ENCODE measurements at regions not wholly inside any gene's neighbourhood (a gene's known extent, or its start where the extent isn't known, plus 50 kb on each side); places are given as distances from the start of the nearest gene placed in this dataset.

DNA sequence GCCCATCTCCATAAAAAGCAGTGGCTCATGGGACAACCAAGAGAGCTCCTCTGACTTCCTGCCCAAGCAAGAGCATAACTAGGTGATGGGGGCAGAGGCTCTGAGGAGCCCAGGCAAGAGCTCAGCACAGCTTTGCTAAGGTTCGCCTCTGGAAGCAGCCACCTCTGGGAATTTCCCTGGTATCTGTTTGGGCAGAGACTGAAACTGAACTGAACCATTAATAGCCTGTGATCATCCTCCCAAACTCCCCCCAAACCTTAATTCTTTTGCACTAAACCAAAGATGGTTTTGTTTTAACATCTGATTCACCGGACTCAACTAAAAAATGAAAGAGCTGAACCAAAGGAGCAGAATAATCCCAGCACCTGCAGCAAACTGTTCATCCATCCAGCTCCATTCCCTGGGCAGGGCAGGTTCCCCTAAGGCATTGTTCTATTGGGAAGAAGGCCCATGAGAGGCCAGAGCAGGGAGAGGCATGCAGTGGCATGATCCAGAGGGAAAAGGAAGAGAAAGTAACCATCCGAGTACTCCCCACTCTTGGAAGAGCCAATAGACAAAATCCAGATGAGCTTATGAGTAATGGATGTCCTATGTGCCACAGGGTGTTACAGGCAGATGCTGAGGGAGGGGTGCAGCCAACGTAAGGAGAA is 77.8 kb upstream of the KAZN start:
- H3K27ac ChIP-seq: no peak overlapping the region
- no peak for TF ChIP-seq CTCF (conservative IDR thresholded peaks at IDR 0.05)

GRCh38 chr1:14521622-14522021 is 76.9 kb upstream of the KAZN start:
- H3K27ac ChIP-seq: no peak overlapping the region
- no peak for TF ChIP-seq CTCF (conservative IDR thresholded peaks at IDR 0.05)

- TF ChIP-seq CTCF (conservative IDR thresholded peaks at IDR 0.05): no peak
- no peak overlapping the region for H3K27ac ChIP-seq
These were observed 76.2 kb upstream of the KAZN start for GRCh38 chr1:14522077-14522925.

DNA sequence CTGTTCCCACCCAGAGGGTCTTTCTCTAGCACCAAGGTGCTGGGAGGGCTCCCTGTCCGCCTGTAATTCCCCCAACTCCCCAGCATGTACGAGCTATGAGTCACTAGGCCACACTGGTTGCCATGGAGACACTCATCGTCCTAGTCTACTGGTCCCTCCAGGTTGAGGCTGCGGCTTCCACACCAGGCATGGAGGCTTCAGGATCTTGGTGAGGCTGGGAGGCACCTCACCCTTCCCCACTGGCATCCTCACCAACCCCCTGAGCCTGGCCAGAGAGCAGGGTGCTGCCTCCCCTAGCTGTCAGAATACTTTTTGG is 75.6 kb upstream of the KAZN start:
- H3K27ac ChIP-seq: no peak overlapping the region

DNA sequence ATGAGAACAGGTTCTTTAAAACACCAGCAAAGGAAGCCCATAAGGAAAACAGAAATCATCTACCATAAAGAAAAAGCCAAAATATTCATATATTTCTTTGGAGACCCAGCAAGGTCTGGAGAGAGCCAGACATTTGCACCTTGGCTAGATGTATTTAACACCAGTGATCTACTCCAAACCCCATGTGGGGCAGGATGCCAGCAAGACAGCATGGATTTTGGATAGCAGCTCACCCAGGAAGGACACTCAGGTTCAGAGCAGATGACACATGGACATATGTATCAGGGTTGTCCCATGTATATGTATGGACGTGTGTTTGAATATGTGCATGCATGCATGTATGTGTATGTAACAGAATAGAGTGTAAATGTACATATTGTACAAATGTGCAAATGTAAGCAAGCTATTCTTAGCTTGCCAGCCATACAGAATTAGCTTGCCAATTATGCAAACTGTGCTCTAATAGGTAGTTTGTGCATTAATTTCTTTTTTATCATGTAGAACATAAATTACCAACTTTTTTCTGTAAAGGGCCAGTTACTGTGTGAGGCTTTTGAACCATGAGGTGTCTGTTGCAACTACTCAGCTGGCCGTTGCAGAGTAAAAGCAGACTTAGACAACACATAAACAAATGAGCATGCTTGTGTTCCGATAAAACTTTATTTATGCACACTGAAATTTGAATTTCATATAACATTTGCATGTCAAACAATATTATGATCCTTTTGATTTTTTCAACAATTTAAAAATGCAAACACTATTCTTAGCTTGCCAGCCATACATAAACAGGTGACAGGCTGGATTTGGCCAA is 73.5 kb upstream of the KAZN start:
- H3K27ac ChIP-seq: no peak overlapping the region
- no peak for TF ChIP-seq CTCF (conservative IDR thresholded peaks at IDR 0.05)

More for the DNA sequence above, 75.6 kb upstream of the KAZN start:
- TF ChIP-seq CTCF (conservative IDR thresholded peaks at IDR 0.05): no peak

GRCh38 chr1:14529475-14529874 is 69.0 kb upstream of the KAZN start:
- H3K27ac ChIP-seq: no peak overlapping the region
- no peak for TF ChIP-seq CTCF (conservative IDR thresholded peaks at IDR 0.05)

- no peak overlapping the region for H3K27ac ChIP-seq
- TF ChIP-seq CTCF (conservative IDR thresholded peaks at IDR 0.05): no peak
These were observed 67.0 kb upstream of the KAZN start for GRCh38 chr1:14531519-14531918.
